H9 (cell line): ENCODE measurements at regions not wholly inside any gene's neighbourhood (a gene's known extent, or its start where the extent isn't known, plus 50 kb on each side); places are given as distances from the start of the nearest gene placed in this dataset.

ENCODE experiments used
- DNase-seq: peaks from one replicate; pipeline ENCODE4 v3.0.0-alpha.2; 2017
- H2AFZ ChIP-seq: one replicate; pipeline ENCODE4 v1.6.1; 2013; ENCODE audit warnings: mild to moderate bottlenecking, low read length, control low read depth, moderate library complexity
- H2AK5ac ChIP-seq: 2 replicates; pipeline ENCODE4 v1.6.1; 2013; ENCODE audit warnings: low read length, control low read depth, mixed read lengths; ENCODE audit not compliant: insufficient read length
- H2BK120ac ChIP-seq: one replicate; pipeline ENCODE4 v1.6.1; 2013; ENCODE audit warnings: low read depth, mild to moderate bottlenecking, low read length, control low read depth, inconsistent platforms; ENCODE audit not compliant: poor library complexity, severe bottlenecking
- H2BK12ac ChIP-seq: 2 replicates; pipeline ENCODE4 v1.6.1; 2013; ENCODE audit warnings: low read length, control low read depth, mixed read lengths, low read depth; ENCODE audit not compliant: insufficient read length
- H2BK15ac ChIP-seq: 2 replicates; pipeline ENCODE4 v1.6.1; 2013; ENCODE audit warnings: low read depth, low read length, control low read depth
- H2BK20ac ChIP-seq: one replicate; pipeline ENCODE4 v1.6.1; 2013; ENCODE audit warnings: low read depth, mild to moderate bottlenecking, low read length, control low read depth, inconsistent platforms; ENCODE audit not compliant: poor library complexity, severe bottlenecking
- H2BK5ac ChIP-seq: 2 replicates; pipeline ENCODE4 v1.6.1; 2013; ENCODE audit warnings: low read length, control low read depth, mixed read lengths; ENCODE audit not compliant: insufficient read length
- H3K14ac ChIP-seq: 2 replicates; pipeline ENCODE4 v1.6.1; 2013; ENCODE audit warnings: low read length, control low read depth; ENCODE audit not compliant: insufficient read depth
- H3K18ac ChIP-seq: 2 replicates; pipeline ENCODE4 v1.6.1; 2013; ENCODE audit warnings: low read depth, mild to moderate bottlenecking, mixed read lengths, low read length, control low read depth; ENCODE audit not compliant: insufficient read length
- H3K23ac ChIP-seq: 2 replicates; pipeline ENCODE4 v1.6.1; 2013; ENCODE audit warnings: low read length, control low read depth, mixed read lengths, low read depth; ENCODE audit not compliant: insufficient read length
- H3K23me2 ChIP-seq: 2 replicates; pipeline ENCODE4 v1.6.1; 2013; ENCODE audit warnings: low read depth, mild to moderate bottlenecking, mixed read lengths, low read length, control low read depth; ENCODE audit not compliant: insufficient read length, poor library complexity, severe bottlenecking
- H3K27ac ChIP-seq: 2 replicates; pipeline ENCODE4 v1.5.1; 2013; ENCODE audit warnings: low read length, control low read depth, mixed read lengths, low read depth; ENCODE audit not compliant: insufficient read length
- H3K27me3 ChIP-seq: 2 replicates; pipeline ENCODE4 v1.6.1; 2013; ENCODE audit warnings: low read length, control low read depth, inconsistent platforms; ENCODE audit not compliant: insufficient read depth
- H3K4ac ChIP-seq: 2 replicates; pipeline ENCODE4 v1.6.1; 2013; ENCODE audit warnings: low read depth, mild to moderate bottlenecking, control low read depth, inconsistent platforms, low read length, moderate library complexity
- H3K4me1 ChIP-seq: 2 replicates; pipeline ENCODE4 v1.6.1; 2013; ENCODE audit warnings: low read length, control low read depth, inconsistent platforms; ENCODE audit not compliant: insufficient read depth
- H3K4me2 ChIP-seq: 2 replicates; pipeline ENCODE4 v1.6.1; 2013; ENCODE audit warnings: low read length, control low read depth, mixed read lengths; ENCODE audit not compliant: insufficient read length, insufficient read depth
- H3K56ac ChIP-seq: 2 replicates; pipeline ENCODE4 v1.6.1; 2013; ENCODE audit warnings: low read depth, mild to moderate bottlenecking, mixed read lengths, low read length, control low read depth; ENCODE audit not compliant: insufficient read length
- H3K79me1 ChIP-seq: 2 replicates; pipeline ENCODE4 v1.6.1; 2013; ENCODE audit warnings: low read depth, mild to moderate bottlenecking, moderate library complexity, low read length, control low read depth, inconsistent platforms; ENCODE audit not compliant: insufficient read depth, poor library complexity, severe bottlenecking
- H3K79me2 ChIP-seq: 2 replicates; pipeline ENCODE4 v1.6.1; 2013; ENCODE audit warnings: low read length, control low read depth, inconsistent platforms; ENCODE audit not compliant: insufficient read depth
- H3K9ac ChIP-seq: 2 replicates; pipeline ENCODE4 v1.6.1; 2013; ENCODE audit warnings: low read length, control low read depth, mixed read lengths; ENCODE audit not compliant: insufficient read length; ENCODE audit errors: extremely low read depth
- H3K9me3 ChIP-seq: one replicate; pipeline ENCODE4 v1.6.1; 2013; ENCODE audit warnings: low read depth, low read length, inconsistent platforms; ENCODE audit not compliant: control insufficient read depth
- H3T11ph ChIP-seq: one replicate; pipeline ENCODE4 v1.6.1; 2013; ENCODE audit warnings: mild to moderate bottlenecking, low read length, control low read depth, inconsistent platforms
- H4K20me1 ChIP-seq: one replicate; pipeline ENCODE4 v1.6.1; 2013; ENCODE audit not compliant: control insufficient read depth, insufficient read length, insufficient read depth
- H4K5ac ChIP-seq: 2 replicates; pipeline ENCODE4 v1.6.1; 2013; ENCODE audit warnings: low read depth, mild to moderate bottlenecking, mixed read lengths, low read length, control low read depth; ENCODE audit not compliant: insufficient read length
- H4K8ac ChIP-seq: replicated peaks from 2 replicates; pipeline ENCODE4 v1.6.1; 2013; ENCODE audit warnings: low read length, control low read depth, mixed read lengths, low read depth; ENCODE audit not compliant: insufficient read length
- H4K91ac ChIP-seq: 2 replicates; pipeline ENCODE4 v1.6.1; 2013; ENCODE audit warnings: low read depth, mild to moderate bottlenecking, moderate library complexity, mixed read lengths, low read length, control low read depth; ENCODE audit not compliant: insufficient read length
- H3K27ac Mint-ChIP-seq, 3 experiments: 2 replicates in 2 of 3; 3 replicates in 1 of 3; pipeline ENCODE4 v1.8.0; 2020 to 2021; ENCODE audit warnings: mixed read lengths in 3 of 3, mild to moderate bottlenecking in 1 of 3, moderate library complexity in 1 of 3
- H3K27me3 Mint-ChIP-seq: 2 replicates; pipeline ENCODE4 v1.8.0; 2021; ENCODE audit warnings: low read depth, mild to moderate bottlenecking, moderate library complexity, mixed read lengths
- H3K36me3 Mint-ChIP-seq, 3 experiments: 2 replicates in 2 of 3; 3 replicates in 1 of 3; pipeline ENCODE4 v1.8.0; 2020 to 2021; ENCODE audit warnings: low read depth in 3 of 3, mixed read lengths in 3 of 3; ENCODE audit not compliant: insufficient read depth in 1 of 3
- H3K4me1 Mint-ChIP-seq, 2 experiments: 2 replicates each; pipeline ENCODE4 v1.8.0; 2020; ENCODE audit warnings: mixed read lengths in 2 of 2
- H3K4me3 Mint-ChIP-seq, 2 experiments: 2 replicates in 1 of 2; 3 replicates in 1 of 2; pipeline ENCODE4 v1.8.0; 2020 to 2021; ENCODE audit warnings: mild to moderate bottlenecking in 2 of 2, mixed read lengths in 2 of 2, moderate library complexity in 1 of 2
- H3K9me3 Mint-ChIP-seq, 2 experiments: 2 replicates in 1 of 2; 3 replicates in 1 of 2; pipeline ENCODE4 v1.8.0; 2020; ENCODE audit warnings: mild to moderate bottlenecking in 2 of 2, mixed read lengths in 2 of 2, moderate library complexity in 1 of 2
- WGBS: extraction: QIAGEN DNeasy Blood & Tissue Kit; methylation state at CpG from one replicate; pipeline ENCODE4 v1.1.7; 2013; ENCODE audit warnings: missing lambda C conversion rate, low lambda C conversion rate, mixed read lengths; ENCODE audit not compliant: insufficient read length; ENCODE audit errors: extremely low coverage; 5-methylcytosine and 5-hydroxymethylcytosine counted together
- TF ChIP-seq, protein P1 (sequence below): fragments of 200-600 bp; sonication (generic); conservative IDR thresholded peaks from 3 replicates; pipeline ENCODE4 v1.8.0; 2021; ENCODE audit warnings: antibody characterized with exemption, mild to moderate bottlenecking

DNA sequence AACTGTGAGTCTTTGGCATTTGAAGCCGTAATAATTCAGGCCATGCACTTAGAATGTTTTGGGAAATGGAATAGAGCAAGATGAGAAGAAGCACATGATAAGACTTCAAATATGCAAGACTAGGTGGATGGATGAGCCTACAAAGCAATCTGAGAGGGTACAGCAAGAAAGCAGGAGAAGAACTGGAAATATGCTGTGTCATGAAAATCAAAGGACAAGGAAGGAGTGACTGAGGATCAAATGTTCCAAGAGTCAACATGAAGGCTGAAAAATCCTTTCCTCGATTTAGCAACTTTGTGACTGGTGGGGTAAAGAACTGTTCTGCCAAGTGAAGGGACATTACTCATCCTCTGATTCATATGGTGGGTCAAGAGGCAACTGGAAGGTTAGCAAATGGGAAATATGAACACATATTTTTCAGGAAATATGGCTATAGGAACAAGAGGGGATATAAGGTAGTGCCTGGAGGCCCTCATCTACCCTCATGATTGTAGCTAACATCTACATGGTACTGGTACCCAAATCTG, 803.7 kb upstream of the ARRDC4 start:
- H3K23me2 ChIP-seq = no peaks in the 10 kb centered on the region
- no peak overlapping the region for H2AFZ ChIP-seq
- TF ChIP-seq, protein P1, sequence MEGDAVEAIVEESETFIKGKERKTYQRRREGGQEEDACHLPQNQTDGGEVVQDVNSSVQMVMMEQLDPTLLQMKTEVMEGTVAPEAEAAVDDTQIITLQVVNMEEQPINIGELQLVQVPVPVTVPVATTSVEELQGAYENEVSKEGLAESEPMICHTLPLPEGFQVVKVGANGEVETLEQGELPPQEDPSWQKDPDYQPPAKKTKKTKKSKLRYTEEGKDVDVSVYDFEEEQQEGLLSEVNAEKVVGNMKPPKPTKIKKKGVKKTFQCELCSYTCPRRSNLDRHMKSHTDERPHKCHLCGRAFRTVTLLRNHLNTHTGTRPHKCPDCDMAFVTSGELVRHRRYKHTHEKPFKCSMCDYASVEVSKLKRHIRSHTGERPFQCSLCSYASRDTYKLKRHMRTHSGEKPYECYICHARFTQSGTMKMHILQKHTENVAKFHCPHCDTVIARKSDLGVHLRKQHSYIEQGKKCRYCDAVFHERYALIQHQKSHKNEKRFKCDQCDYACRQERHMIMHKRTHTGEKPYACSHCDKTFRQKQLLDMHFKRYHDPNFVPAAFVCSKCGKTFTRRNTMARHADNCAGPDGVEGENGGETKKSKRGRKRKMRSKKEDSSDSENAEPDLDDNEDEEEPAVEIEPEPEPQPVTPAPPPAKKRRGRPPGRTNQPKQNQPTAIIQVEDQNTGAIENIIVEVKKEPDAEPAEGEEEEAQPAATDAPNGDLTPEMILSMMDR = no peak
- no peak overlapping the region for H2BK12ac ChIP-seq
- no peak overlapping the region for H3T11ph ChIP-seq
- no peaks in the 10 kb centered on the region for H3K9me3 ChIP-seq
- H3K4me2 ChIP-seq = no peak overlapping the region
- no peak overlapping the region for H2BK20ac ChIP-seq
- H3K9ac ChIP-seq = no peak overlapping the region
- no peak overlapping the region for H3K4ac ChIP-seq
- H3K23ac ChIP-seq = no peak overlapping the region
- H3K27me3 Mint-ChIP-seq = no peaks in the 10 kb centered on the region
- no peaks in the 10 kb centered on the region for H3K4me1 Mint-ChIP-seq
- H2BK5ac ChIP-seq = no peak overlapping the region
- H3K27me3 ChIP-seq = no peaks in the 10 kb centered on the region
- no peak overlapping the region for H3K56ac ChIP-seq
- no peaks in the 10 kb centered on the region for H3K4me1 ChIP-seq
- H4K20me1 ChIP-seq = no peaks in the 10 kb centered on the region
- H4K8ac ChIP-seq = no peak overlapping the region
- H2AK5ac ChIP-seq = no peak overlapping the region
- no peak overlapping the region for H3K14ac ChIP-seq
- H2BK15ac ChIP-seq = no peak overlapping the region
- no peak overlapping the region for H4K91ac ChIP-seq
- H3K9me3 Mint-ChIP-seq = no peaks in the 10 kb centered on the region
- no peak overlapping the region for H4K5ac ChIP-seq
- no peak overlapping the region for H3K18ac ChIP-seq
- H3K27ac ChIP-seq = no peak overlapping the region
- DNase-seq = no peak
- H3K36me3 Mint-ChIP-seq = no peaks in the 10 kb centered on the region
- no peak overlapping the region for H3K27ac Mint-ChIP-seq
- no peaks in the 10 kb centered on the region for H3K79me2 ChIP-seq
- H3K4me3 Mint-ChIP-seq = no peak overlapping the region
- H2BK120ac ChIP-seq = no peak overlapping the region
- WGBS = no CpG with 5 or more reads among the region's 2 CpGs
- H3K79me1 ChIP-seq = no peaks in the 10 kb centered on the region
